SK-N-SH (cell line): ENCODE measurements at regions not wholly inside any gene's neighbourhood (a gene's known extent, or its start where the extent isn't known, plus 50 kb on each side); places are given as distances from the start of the nearest gene placed in this dataset.

Experiments used
- CTCF ChIA-PET: fragments of 300-600, 350-600 bp; formaldehyde crosslinking; extraction: SDS; loops from one replicate; lab custom pipeline; 2021; lab: Yijun Ruan, JAX
- POLR2A ChIA-PET: fragments of 350-600 bp; sonication (Branson Sonifier 250); formaldehyde crosslinking; extraction: SDS; loops from one replicate; lab custom pipeline; 2020; ENCODE audit warnings: antibody characterized with exemption, inconsistent platforms; lab: Yijun Ruan, JAX
- DNase-seq: peaks from one replicate; pipeline ENCODE4 v3.0.0; 2012
- H2AFZ ChIP-seq: fragments of 200-600 bp; sonication (generic); 2 replicates; pipeline ENCODE4 v1.8.1; 2016; ENCODE audit warnings: antibody characterized with exemption, mild to moderate bottlenecking, low read depth
- H3F3A ChIP-seq: fragments of 200-600 bp; sonication (generic); replicated peaks from 2 replicates; pipeline ENCODE3; 2016; ENCODE audit warnings: antibody characterized with exemption, mild to moderate bottlenecking; ENCODE audit not compliant: insufficient read depth
- H3K27ac ChIP-seq, 2 experiments: fragments of 200-500 bp in 1 of 2; fragments of 200-600 bp in 1 of 2; sonication (Bioruptor generic) in 1 of 2; sonication (generic), shearing (Covaris generic) in 1 of 2; 2 replicates each; pipeline versions ENCODE4 v1.5.1 to v1.6.1; 2014 to 2016; ENCODE audit warnings: low read depth in 2 of 2, inconsistent platforms in 1 of 2, low read length in 1 of 2, mild to moderate bottlenecking in 1 of 2, mixed read lengths in 1 of 2
- H3K27me3 ChIP-seq: fragments of 200-600 bp; sonication (generic), shearing (Covaris generic); 2 replicates; pipeline ENCODE4 v1.6.1; 2016; ENCODE audit warnings: mixed run types; ENCODE audit not compliant: insufficient read depth
- H3K36me3 ChIP-seq, 2 experiments: fragments of 200-500 bp in 1 of 2; fragments of 200-600 bp in 1 of 2; sonication (Bioruptor generic) in 1 of 2; sonication (generic) in 1 of 2; replicated peaks in 1 of 2; 2 replicates each; pipeline versions ENCODE3 to v1.5.1; 2014 to 2016; ENCODE audit warnings: low read length in 1 of 2, mild to moderate bottlenecking in 1 of 2; ENCODE audit not compliant: insufficient read depth in 2 of 2, control insufficient read depth in 1 of 2
- H3K4me1 ChIP-seq, 2 experiments: fragments of 200-500 bp in 1 of 2; fragments of 200-600 bp in 1 of 2; sonication (Bioruptor generic) in 1 of 2; sonication (generic), shearing (Covaris generic) in 1 of 2; 2 replicates each; pipeline versions ENCODE4 v1.5.1 to v1.6.1; 2014 to 2016; ENCODE audit warnings: low read depth in 1 of 2, low read length in 1 of 2, mixed run types in 1 of 2; ENCODE audit not compliant: insufficient read depth in 2 of 2, control insufficient read depth in 1 of 2
- H3K4me2 ChIP-seq: fragments of 200-600 bp; sonication (generic), shearing (Covaris generic); 2 replicates; pipeline ENCODE4 v1.6.1; 2017; ENCODE audit warnings: mixed run types
- H3K4me3 ChIP-seq, 2 experiments: fragments of 200-500 bp in 1 of 2; fragments of 200-600 bp in 1 of 2; sonication (Bioruptor generic) in 1 of 2; sonication (generic), shearing (Covaris generic) in 1 of 2; 2 replicates each; pipeline versions ENCODE4 v1.5.1 to v1.8.1; 2014 to 2016; ENCODE audit warnings: low read depth in 2 of 2, inconsistent platforms in 1 of 2, low read length in 1 of 2, mild to moderate bottlenecking in 1 of 2, mixed read lengths in 1 of 2, moderate library complexity in 1 of 2
- H3K79me2 ChIP-seq: fragments of 200-600 bp; sonication (generic); 2 replicates; pipeline ENCODE4 v1.8.1; 2017; ENCODE audit warnings: mild to moderate bottlenecking; ENCODE audit not compliant: insufficient read depth
- H3K9ac ChIP-seq: fragments of 200-600 bp; sonication (generic); 2 replicates; pipeline ENCODE4 v1.6.1; 2017; ENCODE audit warnings: mixed run types
- H3K9me2 ChIP-seq: fragments of 200-600 bp; sonication (generic); 2 replicates; pipeline ENCODE4 v1.6.1; 2017; ENCODE audit warnings: mixed run types
- H3K9me3 ChIP-seq: fragments of 200-600 bp; sonication (generic); 2 replicates; pipeline ENCODE4 v1.6.1; 2017; ENCODE audit warnings: mixed run types, mild to moderate bottlenecking, moderate library complexity
- H4K20me1 ChIP-seq: fragments of 200-600 bp; sonication (generic); 2 replicates; pipeline ENCODE4 v1.6.1; 2017; ENCODE audit warnings: mild to moderate bottlenecking, mixed run types; ENCODE audit not compliant: insufficient read depth
- CHD2 ChIP-seq: fragments of 150-350 bp; IDR thresholded peaks from 2 replicates; pipeline ENCODE4 v1.6.1; 2018; ENCODE audit warnings: low read length; ENCODE audit not compliant: partially characterized antibody
- ELF1 ChIP-seq: IDR thresholded peaks from 2 replicates; pipeline ENCODE4 v1.4.0; 2012
- EZH2phosphoT487 ChIP-seq: fragments of 200-600 bp; sonication (generic); IDR thresholded peaks from 2 replicates; pipeline ENCODE4 v1.6.1; 2017; ENCODE audit warnings: low read depth, mixed run types, mild to moderate bottlenecking, antibody characterized with exemption, moderate library complexity, borderline replicate concordance
- FOXJ3 ChIP-seq: sonication (generic); formaldehyde crosslinking; IDR thresholded peaks from 2 replicates; pipeline ENCODE4 v1.5.1; 2020; ENCODE audit warnings: mild to moderate bottlenecking, missing genetic modification reagents
- NRF1 ChIP-seq: IDR thresholded peaks from 2 replicates; pipeline ENCODE4 v1.6.1; 2012; ENCODE audit warnings: low read depth, mild to moderate bottlenecking, low read length
- PBX3 ChIP-seq: IDR thresholded peaks from 2 replicates; pipeline ENCODE4; 2012
- POLR2AphosphoS5 ChIP-seq: IDR thresholded peaks from 2 replicates; pipeline ENCODE4 v1.6.1; 2012; ENCODE audit warnings: low read depth, low read length
- RAD21 ChIP-seq: IDR thresholded peaks from 2 replicates; pipeline ENCODE4 v1.6.1; 2012; ENCODE audit warnings: mild to moderate bottlenecking, low read length
- RCOR1 ChIP-seq: fragments of 150-350 bp; IDR thresholded peaks from 2 replicates; pipeline ENCODE4 v1.6.1; 2017; ENCODE audit warnings: antibody characterized with exemption, low read length
- TAF1 ChIP-seq: IDR thresholded peaks from 2 replicates; pipeline ENCODE4 v1.6.1; 2012; ENCODE audit warnings: low read depth, mild to moderate bottlenecking, low read length, moderate library complexity, borderline replicate concordance
- TCF12 ChIP-seq: IDR thresholded peaks from 2 replicates; pipeline ENCODE4 v1.4.0; 2012
- USF2 ChIP-seq: fragments of 150-350 bp; IDR thresholded peaks from 2 replicates; pipeline ENCODE4 v1.6.1; 2017; ENCODE audit warnings: antibody characterized with exemption, low read length, low read depth, borderline replicate concordance
- WGBS: methylation state at CpG from one replicate; pipeline ENCODE4 v1.1.6; 2017; ENCODE audit warnings: low lambda C conversion rate; 5-methylcytosine and 5-hydroxymethylcytosine counted together

GRCh38 chr3:144413068-144413467 lies 441.4 kb downstream of the DIPK2A start:
- DNase-seq = no peak
- Histone ChIP-seq H3K79me2 (no peaks in the 10 kb centered on the region), H3F3A (no peaks in the 10 kb centered on the region), H3K9ac (no peak overlapping the region), H3K4me3 (no peak overlapping the region), H3K4me2 (no peak overlapping the region), H3K9me2 (no peaks in the 10 kb centered on the region), H3K27ac (no peak overlapping the region), H4K20me1 (no peaks in the 10 kb centered on the region), H3K27me3 (no peaks in the 10 kb centered on the region), H3K4me1 (no peaks in the 10 kb centered on the region), H2AFZ (no peak overlapping the region), H3K9me3 (no peaks in the 10 kb centered on the region), H3K36me3 (no peaks in the 10 kb centered on the region)
- POLR2A ChIA-PET = no interaction called here
- CTCF ChIA-PET = no interaction called here
- TF ChIP-seq TCF12 (no peak), RCOR1 (no peak), EZH2phosphoT487 (no peak), TAF1 (no peak), PBX3 (no peak), RAD21 (no peak), POLR2AphosphoS5 (no peak)
- WGBS = 1% methylated on average over 2 of the region's 2 CpGs

GRCh38 chr3:144415492-144415891 lies 443.9 kb downstream of the DIPK2A start:
- Histone ChIP-seq H3F3A (no peaks in the 10 kb centered on the region), H3K9ac (no peak overlapping the region), H2AFZ (no peak overlapping the region), H3K4me2 (no peak overlapping the region), H3K4me1 (no peaks in the 10 kb centered on the region), H4K20me1 (no peaks in the 10 kb centered on the region)
- no peak for DNase-seq
- CTCF ChIA-PET = no interaction called here
- TF ChIP-seq FOXJ3 (CRISPR knock-in tag) (no peak), PBX3 (no peak), USF2 (no peak), CHD2 (no peak), NRF1 (no peak), ELF1 (no peak), TCF12 (no peak)
- TF ChIP-seq, all 33 proteins: peak for 0
- Histone ChIP-seq H3K9me2 (no peaks in the 10 kb centered on the region), H3K36me3 (no peaks in the 10 kb centered on the region), H3K9me3 (no peaks in the 10 kb centered on the region), H3K27ac (no peak overlapping the region), H3K4me3 (no peak overlapping the region), H3K27me3 (no peaks in the 10 kb centered on the region), H3K79me2 (no peaks in the 10 kb centered on the region)
- WGBS = no CpG with 5 or more reads among the region's 1 CpG
- POLR2A ChIA-PET = no interaction called here
